ENCODE measurements at regions not wholly inside any gene's neighbourhood (a gene's known extent, or its start where the extent isn't known, plus 50 kb on each side); places are given as distances from the start of the nearest gene placed in this dataset.
"Not testable (repeated sequence)": the region's sequence is repeated elsewhere in the genome, so short reads cannot be mapped to it uniquely, and the experiment has no call there.

DNA sequence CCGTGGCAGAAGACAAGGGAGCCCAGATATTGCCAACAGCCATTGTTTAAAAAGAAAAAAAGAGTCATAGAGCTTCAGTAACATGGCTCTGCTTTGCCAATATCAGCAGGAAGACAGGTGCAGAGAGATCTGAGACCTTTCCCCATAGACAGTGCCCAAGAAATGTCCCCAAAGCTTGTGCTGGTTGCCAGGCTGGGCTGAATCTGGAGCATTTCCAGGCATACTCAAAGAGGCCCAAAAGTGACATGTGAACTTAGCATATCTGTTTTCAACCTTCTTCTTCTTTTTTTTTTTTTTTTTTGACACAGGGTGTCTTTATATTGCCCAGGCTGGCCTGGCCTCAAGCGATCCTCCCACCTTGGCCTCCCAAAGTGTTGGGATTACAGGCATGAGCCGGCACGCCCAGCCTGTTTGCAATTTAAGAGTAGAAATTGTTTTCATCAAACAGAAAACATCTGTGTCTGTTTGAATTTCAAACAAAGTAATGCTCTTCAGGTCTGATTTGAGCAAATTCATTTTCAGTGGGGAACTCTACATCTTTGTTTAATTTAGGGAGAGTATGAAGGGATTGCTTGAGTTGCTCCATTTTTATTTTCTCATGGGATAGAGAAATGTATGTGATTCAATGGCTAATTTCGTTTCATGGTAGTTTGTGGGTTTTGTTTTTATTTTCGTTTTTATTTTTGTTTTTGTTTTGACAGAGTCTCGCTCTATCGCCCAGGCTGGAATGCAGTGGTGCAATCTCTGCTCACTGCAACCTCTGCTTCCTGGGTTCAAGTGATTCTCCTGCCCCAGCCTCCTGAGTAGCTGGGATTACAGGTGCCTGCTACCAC lies 56.6 kb upstream of the RBM47 start:
- TF ChIP-seq, protein P1, sequence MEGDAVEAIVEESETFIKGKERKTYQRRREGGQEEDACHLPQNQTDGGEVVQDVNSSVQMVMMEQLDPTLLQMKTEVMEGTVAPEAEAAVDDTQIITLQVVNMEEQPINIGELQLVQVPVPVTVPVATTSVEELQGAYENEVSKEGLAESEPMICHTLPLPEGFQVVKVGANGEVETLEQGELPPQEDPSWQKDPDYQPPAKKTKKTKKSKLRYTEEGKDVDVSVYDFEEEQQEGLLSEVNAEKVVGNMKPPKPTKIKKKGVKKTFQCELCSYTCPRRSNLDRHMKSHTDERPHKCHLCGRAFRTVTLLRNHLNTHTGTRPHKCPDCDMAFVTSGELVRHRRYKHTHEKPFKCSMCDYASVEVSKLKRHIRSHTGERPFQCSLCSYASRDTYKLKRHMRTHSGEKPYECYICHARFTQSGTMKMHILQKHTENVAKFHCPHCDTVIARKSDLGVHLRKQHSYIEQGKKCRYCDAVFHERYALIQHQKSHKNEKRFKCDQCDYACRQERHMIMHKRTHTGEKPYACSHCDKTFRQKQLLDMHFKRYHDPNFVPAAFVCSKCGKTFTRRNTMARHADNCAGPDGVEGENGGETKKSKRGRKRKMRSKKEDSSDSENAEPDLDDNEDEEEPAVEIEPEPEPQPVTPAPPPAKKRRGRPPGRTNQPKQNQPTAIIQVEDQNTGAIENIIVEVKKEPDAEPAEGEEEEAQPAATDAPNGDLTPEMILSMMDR (IDR thresholded peaks at IDR 0.05), result no peak
- no peak for TF ChIP-seq POLR2A (IDR thresholded peaks at IDR 0.05)
- no peak for DNase-seq
- H3K36me3 ChIP-seq (replicated peaks in 1 of 2; ENCODE audit: insufficient read depth in 1 of 2, low read depth in 2 of 2), result no peaks in the 10 kb centered on the region
- ATAC-seq, result no peak
- no peak overlapping the region for H3K27ac ChIP-seq
- H3K9me3 ChIP-seq, result no peaks in the 10 kb centered on the region
- H3K27me3 ChIP-seq, result no peaks in the 10 kb centered on the region
- no peak overlapping the region for H3K4me3 ChIP-seq
- WGBS, 2 donors, result 90 to 91% methylated on average over 8 of the region's 8 CpGs
- intact Hi-C loops (cut with DNase I), result no loop called here
- peaks cover 7% of the 10 kb centered on the region for H3K4me1 ChIP-seq

- H3K27me3 ChIP-seq, result no peaks in the 10 kb centered on the region
- no peak for TF ChIP-seq POLR2A (IDR thresholded peaks at IDR 0.05)
- TF ChIP-seq, protein P1 (IDR thresholded peaks at IDR 0.05), result no peak
- DNase-seq (no peak), ATAC-seq (no peak)
- no peak overlapping the region for H3K4me3 ChIP-seq
- no peaks in the 10 kb centered on the region for H3K9me3 ChIP-seq
- intact Hi-C loops (cut with DNase I), result no loop called here
- no peak overlapping the region for H3K27ac ChIP-seq
- H3K36me3 ChIP-seq (replicated peaks in 1 of 2; ENCODE audit: insufficient read depth in 1 of 2, low read depth in 2 of 2), result no peaks in the 10 kb centered on the region
- WGBS, 2 donors, result 55 to 59% methylated on average over 3 of the region's 3 CpGs
- no peaks in the 10 kb centered on the region for H3K4me1 ChIP-seq
These were observed 58.2 kb upstream of the RBM47 start for GRCh38 chr4:40687676-40688389.

- H3K4me3 ChIP-seq, result no peak overlapping the region
- TF ChIP-seq, protein P1 (IDR thresholded peaks at IDR 0.05), result no peak
- TF ChIP-seq POLR2A (IDR thresholded peaks at IDR 0.05), result no peak
- no peak for DNase-seq
- no peaks in the 10 kb centered on the region for H3K27me3 ChIP-seq
- no peak overlapping the region for H3K27ac ChIP-seq
- no peaks in the 10 kb centered on the region for H3K4me1 ChIP-seq
- no peaks in the 10 kb centered on the region for H3K36me3 ChIP-seq (replicated peaks in 1 of 2; ENCODE audit: insufficient read depth in 1 of 2, low read depth in 2 of 2)
- no peak for ATAC-seq
- intact Hi-C loops (cut with DNase I), result no loop called here
- H3K9me3 ChIP-seq, result no peaks in the 10 kb centered on the region
- WGBS, 2 donors, result 94 to 97% methylated on average over 6 of the region's 6 CpGs
These were observed 58.9 kb upstream of the RBM47 start for GRCh38 chr4:40688446-40689095.

- H3K4me1 ChIP-seq, result no peaks in the 10 kb centered on the region
- H3K9me3 ChIP-seq, result no peaks in the 10 kb centered on the region
- H3K27ac ChIP-seq, result no peak overlapping the region
- intact Hi-C loops (cut with DNase I), result no loop called here
- 78 to 80% methylated on average over 1 of the region's 1 CpG for WGBS, 2 donors
- H3K4me3 ChIP-seq, result no peak overlapping the region
- DNase-seq (no peak), ATAC-seq (no peak)
- H3K27me3 ChIP-seq, result no peaks in the 10 kb centered on the region
- H3K36me3 ChIP-seq (replicated peaks in 1 of 2; ENCODE audit: insufficient read depth in 1 of 2, low read depth in 2 of 2), result no peaks in the 10 kb centered on the region
- no peak for TF ChIP-seq POLR2A (IDR thresholded peaks at IDR 0.05)
- TF ChIP-seq, protein P1 (IDR thresholded peaks at IDR 0.05), result no peak
These were observed 55.8 kb upstream of the NSUN7 start for GRCh38 chr4:40693946-40694345.

GRCh38 chr4:40697476-40697875 lies 52.3 kb upstream of the NSUN7 start:
- H3K27me3 ChIP-seq; H3K9me3 ChIP-seq; DNase-seq; ATAC-seq; H3K27ac ChIP-seq; intact Hi-C loops (cut with DNase I); H3K4me3 ChIP-seq; H3K4me1 ChIP-seq; H3K36me3 ChIP-seq (replicated peaks in 1 of 2; ENCODE audit: insufficient read depth in 1 of 2, low read depth in 2 of 2): not testable (repeated sequence)
- 70 to 91% methylated on average over 6 of the region's 6 CpGs for WGBS, 2 donors

Data from body of pancreas (tissue), 4 donors.